ENCODE measurements at regions not wholly inside any gene's neighbourhood (a gene's known extent, or its start where the extent isn't known, plus 50 kb on each side); places are given as distances from the start of the nearest gene placed in this dataset.

- Histone ChIP-seq H3K4me3 (ENCODE audit: low read length) (no peak overlapping the region), H3K36me3 (ENCODE audit: control insufficient read depth, insufficient read depth, low read length) (no peaks in the 10 kb centered on the region), H3K9ac (ENCODE audit: low read length) (no peak overlapping the region), H3K9me3 (ENCODE audit: control insufficient read depth, low read length) (no peaks in the 10 kb centered on the region), H3K4me1 (ENCODE audit: control insufficient read depth, insufficient read depth, low read length) (peaks cover 4% of the 10 kb centered on the region), H3K27me3 (ENCODE audit: control insufficient read depth, insufficient read depth, low read length) (no peaks in the 10 kb centered on the region)
These were observed 150.3 kb upstream of the NR2F2 start for GRCh38 chr15:96180087-96180748.

GRCh38 chr15:96181217-96181616 is 149.3 kb upstream of the NR2F2 start:
- Histone ChIP-seq H3K4me3 (ENCODE audit: low read length) (no peak overlapping the region), H3K9ac (ENCODE audit: low read length) (no peak overlapping the region), H3K4me1 (ENCODE audit: control insufficient read depth, insufficient read depth, low read length) (peaks cover 4% of the 10 kb centered on the region), H3K27me3 (ENCODE audit: control insufficient read depth, insufficient read depth, low read length) (no peaks in the 10 kb centered on the region), H3K36me3 (ENCODE audit: control insufficient read depth, insufficient read depth, low read length) (no peaks in the 10 kb centered on the region), H3K9me3 (ENCODE audit: control insufficient read depth, low read length) (no peaks in the 10 kb centered on the region)

- Histone ChIP-seq H3K27me3 (ENCODE audit: control insufficient read depth, insufficient read depth, low read length) (no peaks in the 10 kb centered on the region), H3K4me1 (ENCODE audit: control insufficient read depth, insufficient read depth, low read length) (peaks cover 4% of the 10 kb centered on the region), H3K9ac (ENCODE audit: low read length) (no peak overlapping the region), H3K36me3 (ENCODE audit: control insufficient read depth, insufficient read depth, low read length) (no peaks in the 10 kb centered on the region), H3K9me3 (ENCODE audit: control insufficient read depth, low read length) (no peaks in the 10 kb centered on the region), H3K4me3 (ENCODE audit: low read length) (no peak overlapping the region)
These were observed 148.6 kb upstream of the NR2F2 start for GRCh38 chr15:96181873-96182301.

GRCh38 chr15:96182736-96183513 is 147.6 kb upstream of the NR2F2 start:
- H3K9ac ChIP-seq (ENCODE audit: low read length) = no peak overlapping the region
- H3K4me1 ChIP-seq (ENCODE audit: control insufficient read depth, insufficient read depth, low read length) = peaks cover 4% of the 10 kb centered on the region
- H3K9me3 ChIP-seq (ENCODE audit: control insufficient read depth, low read length) = no peaks in the 10 kb centered on the region
- no peaks in the 10 kb centered on the region for H3K27me3 ChIP-seq (ENCODE audit: control insufficient read depth, insufficient read depth, low read length)
- no peak overlapping the region for H3K4me3 ChIP-seq (ENCODE audit: low read length)
- no peaks in the 10 kb centered on the region for H3K36me3 ChIP-seq (ENCODE audit: control insufficient read depth, insufficient read depth, low read length)

DNA sequence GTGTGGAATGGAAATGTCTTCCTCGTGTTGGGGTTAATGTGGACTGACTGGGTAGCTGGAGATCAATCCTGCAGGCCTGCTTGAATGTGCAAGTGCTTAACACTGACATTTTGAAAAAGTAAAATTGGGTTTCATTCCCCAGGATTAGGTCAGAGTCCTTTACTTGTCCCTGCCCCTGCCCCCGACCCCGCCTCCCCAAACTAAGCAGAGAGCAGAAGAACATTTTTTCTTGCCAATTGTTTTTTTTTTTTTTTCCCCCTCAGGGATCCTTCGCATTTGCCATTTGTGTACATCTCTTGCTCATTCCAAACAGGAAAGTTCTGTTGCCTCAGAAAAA is 147.0 kb upstream of the NR2F2 start:
- H3K4me3 ChIP-seq (ENCODE audit: low read length) = no peak overlapping the region
- no peaks in the 10 kb centered on the region for H3K9me3 ChIP-seq (ENCODE audit: control insufficient read depth, low read length)
- H3K36me3 ChIP-seq (ENCODE audit: control insufficient read depth, insufficient read depth, low read length) = no peaks in the 10 kb centered on the region
- no peaks in the 10 kb centered on the region for H3K27me3 ChIP-seq (ENCODE audit: control insufficient read depth, insufficient read depth, low read length)
- no peak overlapping the region for H3K9ac ChIP-seq (ENCODE audit: low read length)
- peaks cover 4% of the 10 kb centered on the region for H3K4me1 ChIP-seq (ENCODE audit: control insufficient read depth, insufficient read depth, low read length)

DNA sequence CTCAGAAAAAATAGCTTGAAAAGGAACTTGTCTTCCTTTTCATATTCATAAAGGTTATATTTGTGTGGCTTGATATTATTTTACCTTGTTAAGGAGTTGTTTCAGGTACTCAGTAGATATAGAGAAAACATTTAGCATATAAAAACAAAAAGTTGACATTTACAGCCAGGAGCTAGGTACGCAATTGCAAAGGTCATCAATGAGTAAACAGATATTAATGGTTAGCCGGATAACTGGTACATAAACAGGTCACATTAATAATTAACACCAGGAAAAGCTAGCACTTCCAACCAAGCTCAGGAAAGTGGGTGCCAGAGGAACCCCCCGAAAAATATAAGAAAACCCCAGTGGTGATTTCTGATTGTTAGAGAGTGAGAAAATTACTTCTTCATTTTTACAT is 146.6 kb upstream of the NR2F2 start:
- no peaks in the 10 kb centered on the region for H3K9me3 ChIP-seq (ENCODE audit: control insufficient read depth, low read length)
- no peak overlapping the region for H3K9ac ChIP-seq (ENCODE audit: low read length)
- H3K27me3 ChIP-seq (ENCODE audit: control insufficient read depth, insufficient read depth, low read length) = no peaks in the 10 kb centered on the region
- H3K4me3 ChIP-seq (ENCODE audit: low read length) = no peak overlapping the region
- H3K36me3 ChIP-seq (ENCODE audit: control insufficient read depth, insufficient read depth, low read length) = no peaks in the 10 kb centered on the region
- peaks cover 4% of the 10 kb centered on the region for H3K4me1 ChIP-seq (ENCODE audit: control insufficient read depth, insufficient read depth, low read length)

DNA sequence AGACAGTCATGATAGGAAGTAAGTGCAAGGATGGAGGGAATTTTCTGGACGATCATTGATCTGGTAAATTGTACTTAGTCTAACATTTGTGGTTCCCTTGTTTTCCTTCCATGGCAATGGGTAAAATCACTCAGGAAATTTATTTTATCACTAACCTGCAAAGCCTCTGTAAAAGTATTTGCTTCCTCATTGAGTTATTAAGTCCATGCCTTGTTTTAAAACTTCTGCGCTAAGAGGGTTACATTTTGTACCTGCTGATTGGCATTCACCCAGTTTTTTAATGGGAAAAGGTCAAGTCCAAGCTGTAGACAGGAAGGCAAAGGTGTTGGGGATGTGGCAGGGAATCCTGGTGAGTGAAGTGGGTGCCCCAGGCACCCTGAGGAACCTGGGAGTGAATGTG is 146.2 kb upstream of the NR2F2 start:
- Histone ChIP-seq H3K27me3 (ENCODE audit: control insufficient read depth, insufficient read depth, low read length) (no peaks in the 10 kb centered on the region), H3K36me3 (ENCODE audit: control insufficient read depth, insufficient read depth, low read length) (no peaks in the 10 kb centered on the region), H3K9ac (ENCODE audit: low read length) (no peak overlapping the region), H3K9me3 (ENCODE audit: control insufficient read depth, low read length) (no peaks in the 10 kb centered on the region), H3K4me3 (ENCODE audit: low read length) (no peak overlapping the region), H3K4me1 (ENCODE audit: control insufficient read depth, insufficient read depth, low read length) (peaks cover 4% of the 10 kb centered on the region)

- Histone ChIP-seq H3K27me3 (ENCODE audit: control insufficient read depth, insufficient read depth, low read length) (no peaks in the 10 kb centered on the region), H3K9ac (ENCODE audit: low read length) (no peak overlapping the region), H3K36me3 (ENCODE audit: control insufficient read depth, insufficient read depth, low read length) (no peaks in the 10 kb centered on the region), H3K4me1 (ENCODE audit: control insufficient read depth, insufficient read depth, low read length) (peaks cover 4% of the 10 kb centered on the region), H3K4me3 (ENCODE audit: low read length) (no peak overlapping the region), H3K9me3 (ENCODE audit: control insufficient read depth, low read length) (no peaks in the 10 kb centered on the region)
These were observed 144.4 kb upstream of the NR2F2 start for GRCh38 chr15:96186105-96186504.

DNA sequence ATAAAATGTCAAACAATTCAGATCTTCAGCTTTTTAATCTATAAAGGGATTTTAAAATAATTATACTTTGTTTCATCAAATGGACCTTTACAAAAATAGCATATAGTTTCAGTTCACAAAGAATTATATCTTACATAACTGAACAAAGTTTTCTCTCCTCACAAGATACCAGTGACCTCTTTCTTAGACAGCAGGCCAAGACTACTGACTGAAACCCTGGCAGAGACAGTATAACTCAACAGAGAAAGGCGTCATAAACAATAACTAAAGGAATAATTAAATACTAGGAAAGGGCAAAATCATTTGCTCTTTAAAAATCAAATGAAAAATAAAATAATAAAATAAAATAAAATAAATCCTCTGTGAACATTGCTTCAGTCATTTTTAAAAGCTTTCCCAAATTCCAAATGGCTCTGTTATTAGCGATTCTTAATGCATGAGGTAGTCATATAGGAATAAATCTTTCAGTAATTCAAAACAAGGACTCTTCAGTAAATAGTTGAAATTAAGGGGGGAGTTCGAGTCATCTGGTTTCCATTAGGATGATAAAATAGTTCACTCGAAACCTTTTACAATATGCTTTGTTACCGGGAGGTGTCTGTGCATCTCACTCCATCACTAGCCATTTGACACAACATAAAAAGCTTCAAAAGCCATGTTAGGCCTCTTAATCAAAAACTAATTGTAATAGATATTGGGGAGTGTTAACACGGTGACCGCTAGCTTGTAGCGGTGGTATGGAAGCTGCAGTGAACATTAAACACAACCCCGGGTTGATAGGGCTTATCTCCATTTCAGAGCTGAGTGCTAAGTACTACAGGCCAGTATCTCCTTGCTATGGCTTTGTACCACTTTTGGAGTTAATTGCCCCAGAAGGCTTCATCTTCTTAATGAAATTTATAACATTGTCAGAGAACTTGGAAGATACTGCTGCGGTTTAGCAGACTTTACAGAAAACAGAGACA is 142.9 kb upstream of the NR2F2 start:
- H3K4me3 ChIP-seq (ENCODE audit: low read length) = no peak overlapping the region
- no peaks in the 10 kb centered on the region for H3K27me3 ChIP-seq (ENCODE audit: control insufficient read depth, insufficient read depth, low read length)
- H3K9me3 ChIP-seq (ENCODE audit: control insufficient read depth, low read length) = no peaks in the 10 kb centered on the region
- H3K4me1 ChIP-seq (ENCODE audit: control insufficient read depth, insufficient read depth, low read length) = peaks cover 4% of the 10 kb centered on the region
- H3K36me3 ChIP-seq (ENCODE audit: control insufficient read depth, insufficient read depth, low read length) = no peaks in the 10 kb centered on the region
- no peak overlapping the region for H3K9ac ChIP-seq (ENCODE audit: low read length)

DNA sequence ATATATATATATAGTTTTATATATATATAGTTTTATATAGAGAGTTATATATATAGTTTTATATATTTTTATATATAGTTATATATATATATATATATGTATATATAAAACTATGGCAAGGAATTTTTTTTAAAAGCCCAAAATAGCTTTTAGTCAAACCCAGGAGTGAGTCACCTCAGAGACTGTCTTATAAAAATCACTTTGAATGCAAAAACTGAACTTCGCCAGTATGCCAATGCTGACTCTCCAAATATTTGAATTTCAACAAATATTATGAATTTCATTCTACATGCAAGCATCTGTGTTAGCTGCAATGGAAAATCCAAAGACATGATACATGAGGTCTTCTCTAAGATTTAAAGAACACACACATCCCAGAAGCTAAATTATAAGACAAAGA is 132.8 kb upstream of the NR2F2 start:
- H3K9me3 ChIP-seq (ENCODE audit: control insufficient read depth, low read length) = peaks cover 7% of the 10 kb centered on the region
- H3K4me1 ChIP-seq (ENCODE audit: control insufficient read depth, insufficient read depth, low read length) = no peaks in the 10 kb centered on the region
- H3K27me3 ChIP-seq (ENCODE audit: control insufficient read depth, insufficient read depth, low read length) = no peaks in the 10 kb centered on the region
- H3K36me3 ChIP-seq (ENCODE audit: control insufficient read depth, insufficient read depth, low read length) = no peaks in the 10 kb centered on the region
- no peak overlapping the region for H3K9ac ChIP-seq (ENCODE audit: low read length)
- H3K4me3 ChIP-seq (ENCODE audit: low read length) = no peak overlapping the region

GRCh38 chr15:96199111-96199510 is 131.4 kb upstream of the NR2F2 start:
- Histone ChIP-seq H3K27me3 (ENCODE audit: control insufficient read depth, insufficient read depth, low read length) (no peaks in the 10 kb centered on the region), H3K4me3 (ENCODE audit: low read length) (no peak overlapping the region), H3K9ac (ENCODE audit: low read length) (no peak overlapping the region), H3K9me3 (ENCODE audit: control insufficient read depth, low read length) (peaks cover 7% of the 10 kb centered on the region), H3K4me1 (ENCODE audit: control insufficient read depth, insufficient read depth, low read length) (no peaks in the 10 kb centered on the region), H3K36me3 (ENCODE audit: control insufficient read depth, insufficient read depth, low read length) (no peaks in the 10 kb centered on the region)

Measured in mucosa of stomach (tissue), 1 donor.